ENCODE measurements at regions not wholly inside any gene's neighbourhood (a gene's known extent, or its start where the extent isn't known, plus 50 kb on each side); places are given as distances from the start of the nearest gene placed in this dataset.

DNA sequence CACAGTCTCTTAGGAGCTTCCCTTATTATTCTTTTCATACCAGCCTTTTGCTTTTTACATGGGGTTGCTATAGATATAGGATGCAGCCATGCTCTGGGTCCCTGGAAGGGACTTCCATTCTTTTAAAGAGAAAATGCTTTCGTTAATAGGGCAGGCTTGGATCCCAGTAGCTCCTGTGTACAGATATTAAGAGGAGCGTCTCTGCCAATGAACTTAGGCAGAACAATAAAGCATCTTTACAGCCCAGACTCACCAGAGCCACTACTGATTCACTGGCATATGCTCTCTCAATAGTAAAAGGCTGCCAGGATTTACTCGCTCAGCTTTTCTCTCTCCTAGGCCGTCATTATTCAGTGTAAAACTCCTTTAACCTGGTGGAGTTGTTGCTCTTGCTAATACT lies 1385.4 kb upstream of the PIK3C3 start (continued):
- no peak for TF ChIP-seq SRF (IDR thresholded peaks at IDR 0.05; ENCODE audit: low read depth, low read length)
- no peak for TF ChIP-seq BRCA1 (IDR thresholded peaks at IDR 0.05; ENCODE audit: low read depth, low read length)
- TF ChIP-seq YY1 (IDR thresholded peaks at IDR 0.05; ENCODE audit: low read depth, low read length) = no peak
- no peak for TF ChIP-seq KDM4A (IDR thresholded peaks at IDR 0.05; ENCODE audit: low read depth, low read length, severe bottlenecking)

All from H1 (cell line).